NB4 (cell line): ENCODE measurements at regions not wholly inside any gene's neighbourhood (a gene's known extent, or its start where the extent isn't known, plus 50 kb on each side); places are given as distances from the start of the nearest gene placed in this dataset.

Experiments
- TF ChIP-seq, protein P1 (sequence below): IDR thresholded peaks from one replicate; pipeline ENCODE4 v1.5.1; 2012; ENCODE audit warnings: low read depth, low read length
- TF ChIP-seq, protein P2 (sequence below): IDR thresholded peaks from 2 replicates; pipeline ENCODE4 v1.6.1; 2011; ENCODE audit warnings: low read depth, low read length

DNA sequence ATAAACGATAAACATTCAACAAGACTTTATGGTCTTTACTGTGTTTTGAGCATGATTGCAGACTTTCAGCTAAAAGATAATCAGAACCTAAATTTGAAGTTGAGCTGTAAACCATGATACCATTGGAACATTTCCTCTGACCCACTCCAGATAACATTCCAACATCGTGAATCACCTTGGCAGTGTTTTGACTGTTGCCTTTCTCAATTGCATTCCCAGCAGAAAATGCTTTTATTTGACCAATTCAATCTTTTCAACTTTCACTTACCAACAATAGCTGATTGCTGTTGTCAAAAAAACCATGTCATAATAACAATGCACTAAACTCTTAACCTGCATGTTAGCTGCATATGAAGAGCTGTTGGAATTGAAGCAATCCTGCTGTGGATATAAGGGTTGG lies 165.5 kb downstream of the MDFIC start:
- TF ChIP-seq, protein P1, sequence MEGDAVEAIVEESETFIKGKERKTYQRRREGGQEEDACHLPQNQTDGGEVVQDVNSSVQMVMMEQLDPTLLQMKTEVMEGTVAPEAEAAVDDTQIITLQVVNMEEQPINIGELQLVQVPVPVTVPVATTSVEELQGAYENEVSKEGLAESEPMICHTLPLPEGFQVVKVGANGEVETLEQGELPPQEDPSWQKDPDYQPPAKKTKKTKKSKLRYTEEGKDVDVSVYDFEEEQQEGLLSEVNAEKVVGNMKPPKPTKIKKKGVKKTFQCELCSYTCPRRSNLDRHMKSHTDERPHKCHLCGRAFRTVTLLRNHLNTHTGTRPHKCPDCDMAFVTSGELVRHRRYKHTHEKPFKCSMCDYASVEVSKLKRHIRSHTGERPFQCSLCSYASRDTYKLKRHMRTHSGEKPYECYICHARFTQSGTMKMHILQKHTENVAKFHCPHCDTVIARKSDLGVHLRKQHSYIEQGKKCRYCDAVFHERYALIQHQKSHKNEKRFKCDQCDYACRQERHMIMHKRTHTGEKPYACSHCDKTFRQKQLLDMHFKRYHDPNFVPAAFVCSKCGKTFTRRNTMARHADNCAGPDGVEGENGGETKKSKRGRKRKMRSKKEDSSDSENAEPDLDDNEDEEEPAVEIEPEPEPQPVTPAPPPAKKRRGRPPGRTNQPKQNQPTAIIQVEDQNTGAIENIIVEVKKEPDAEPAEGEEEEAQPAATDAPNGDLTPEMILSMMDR: no peak
- TF ChIP-seq, protein P2, sequence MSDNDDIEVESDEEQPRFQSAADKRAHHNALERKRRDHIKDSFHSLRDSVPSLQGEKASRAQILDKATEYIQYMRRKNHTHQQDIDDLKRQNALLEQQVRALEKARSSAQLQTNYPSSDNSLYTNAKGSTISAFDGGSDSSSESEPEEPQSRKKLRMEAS: no peak
